ENCODE measurements at regions not wholly inside any gene's neighbourhood (a gene's known extent, or its start where the extent isn't known, plus 50 kb on each side); places are given as distances from the start of the nearest gene placed in this dataset.

- no peak for TF ChIP-seq POLR2AphosphoS5 (IDR thresholded peaks at IDR 0.05; ENCODE audit: insufficient read depth in 1 of 2, low read depth in 1 of 2)
- TF ChIP-seq, protein P1, sequence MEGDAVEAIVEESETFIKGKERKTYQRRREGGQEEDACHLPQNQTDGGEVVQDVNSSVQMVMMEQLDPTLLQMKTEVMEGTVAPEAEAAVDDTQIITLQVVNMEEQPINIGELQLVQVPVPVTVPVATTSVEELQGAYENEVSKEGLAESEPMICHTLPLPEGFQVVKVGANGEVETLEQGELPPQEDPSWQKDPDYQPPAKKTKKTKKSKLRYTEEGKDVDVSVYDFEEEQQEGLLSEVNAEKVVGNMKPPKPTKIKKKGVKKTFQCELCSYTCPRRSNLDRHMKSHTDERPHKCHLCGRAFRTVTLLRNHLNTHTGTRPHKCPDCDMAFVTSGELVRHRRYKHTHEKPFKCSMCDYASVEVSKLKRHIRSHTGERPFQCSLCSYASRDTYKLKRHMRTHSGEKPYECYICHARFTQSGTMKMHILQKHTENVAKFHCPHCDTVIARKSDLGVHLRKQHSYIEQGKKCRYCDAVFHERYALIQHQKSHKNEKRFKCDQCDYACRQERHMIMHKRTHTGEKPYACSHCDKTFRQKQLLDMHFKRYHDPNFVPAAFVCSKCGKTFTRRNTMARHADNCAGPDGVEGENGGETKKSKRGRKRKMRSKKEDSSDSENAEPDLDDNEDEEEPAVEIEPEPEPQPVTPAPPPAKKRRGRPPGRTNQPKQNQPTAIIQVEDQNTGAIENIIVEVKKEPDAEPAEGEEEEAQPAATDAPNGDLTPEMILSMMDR (IDR thresholded peaks at IDR 0.05) = no peak
- TF ChIP-seq POLR2A (IDR thresholded peaks at IDR 0.05) = no peak
Measured at GRCh38 chr15:25565470-25566264, 126.8 kb upstream of the UBE3A start.
